GM21381 (cell line): ENCODE measurements at regions not wholly inside any gene's neighbourhood (a gene's known extent, or its start where the extent isn't known, plus 50 kb on each side); places are given as distances from the start of the nearest gene placed in this dataset.

Source experiments
- ATAC-seq: cut with Tn5 transposase; IDR thresholded peaks from one replicate; pipeline ENCODE4 v1.9.1; 2021; ENCODE audit warnings: mild to moderate bottlenecking, moderate library complexity; ENCODE audit not compliant: unreplicated experiment

DNA sequence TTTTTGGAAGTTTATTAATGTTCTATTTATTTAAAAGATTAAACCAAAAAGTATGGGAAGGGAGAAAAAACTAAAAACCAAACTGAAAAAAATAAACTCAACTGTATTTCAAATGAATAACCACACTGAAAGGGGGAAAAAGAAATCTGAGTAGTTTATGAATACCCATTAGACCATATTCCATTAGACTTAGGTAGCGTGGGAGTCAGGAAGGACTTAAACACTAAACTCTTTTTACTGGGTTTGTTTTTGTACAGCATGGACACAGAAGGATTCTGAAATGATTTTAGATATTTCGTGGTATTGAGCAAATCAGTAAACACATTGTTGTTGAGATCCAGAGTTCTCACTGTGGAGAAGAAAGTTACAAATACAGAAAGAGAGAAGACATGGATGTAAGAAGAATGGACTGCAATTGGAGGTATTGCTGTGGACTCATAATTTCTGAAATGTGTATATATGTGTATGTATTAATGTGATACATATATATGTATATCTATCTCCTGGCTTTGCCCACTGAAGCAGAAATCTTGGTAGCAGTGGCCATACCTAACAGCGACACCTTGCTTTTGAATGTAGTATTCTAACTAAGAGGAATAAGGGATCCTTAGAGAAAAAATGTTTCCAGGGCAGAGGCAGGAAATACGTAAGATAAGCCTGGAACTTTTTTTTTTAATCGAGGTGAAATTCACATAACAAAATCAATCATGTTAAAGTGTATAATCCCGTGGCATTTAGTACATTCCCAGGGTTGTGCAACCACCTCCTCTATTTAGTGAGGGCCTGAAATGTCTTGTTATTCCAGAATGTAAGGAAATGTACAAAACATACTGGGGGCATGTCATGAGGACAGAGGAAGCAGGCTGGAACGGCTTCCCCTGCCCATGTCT, 228.8 kb downstream of the SMARCA2 start:
- no peak for ATAC-seq

- ATAC-seq, result no peak
These were observed 232.2 kb downstream of the SMARCA2 start for GRCh38 chr9:2247340-2247739.

DNA sequence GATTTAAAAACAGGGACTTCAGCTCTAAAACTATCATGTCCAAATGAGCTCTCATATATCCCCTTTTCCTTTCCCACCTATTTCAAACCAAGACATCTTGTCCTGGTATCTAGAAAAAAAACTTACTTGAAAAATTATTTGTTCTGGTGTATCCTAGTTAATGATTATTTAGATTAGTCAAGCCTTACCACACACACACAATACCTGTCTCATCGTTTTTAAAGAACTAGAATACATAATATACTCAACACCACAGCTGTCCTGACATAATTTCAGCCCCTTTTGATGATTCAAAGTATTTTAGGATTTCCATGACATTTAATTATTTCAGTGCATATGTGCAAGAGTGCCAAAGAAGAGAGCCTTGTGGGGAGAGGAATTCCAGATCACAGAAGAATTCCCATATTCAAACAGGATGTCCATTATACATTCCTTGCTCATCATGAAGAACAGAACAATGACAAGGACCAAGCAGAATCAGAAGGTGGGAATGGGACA, 233.7 kb downstream of the SMARCA2 start:
- no peak for ATAC-seq

- no peak for ATAC-seq
These were observed 238.8 kb downstream of the SMARCA2 start for GRCh38 chr9:2253636-2254580.

DNA sequence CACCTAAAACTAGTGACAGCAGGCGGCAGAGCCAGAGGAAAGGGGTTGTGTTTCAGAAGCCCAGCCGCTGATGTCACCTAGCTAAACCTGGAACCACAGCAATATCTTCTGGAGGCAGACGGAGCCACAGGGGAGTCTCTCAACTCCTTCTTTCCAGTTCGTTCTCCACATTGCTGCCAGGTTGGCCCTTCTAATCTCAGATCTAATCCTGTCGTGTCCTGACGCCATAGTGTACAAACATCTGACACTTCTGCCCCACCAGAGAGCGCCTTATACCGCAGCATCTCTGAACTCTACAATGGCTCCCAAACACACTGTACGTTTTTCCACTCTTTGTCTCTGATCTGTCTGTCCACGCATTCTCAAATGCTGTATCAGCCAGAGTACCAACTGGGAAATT, 240.0 kb downstream of the SMARCA2 start:
- ATAC-seq, result no peak

- ATAC-seq, result no peak
These were observed 242.2 kb downstream of the SMARCA2 start for GRCh38 chr9:2257248-2257929.

DNA sequence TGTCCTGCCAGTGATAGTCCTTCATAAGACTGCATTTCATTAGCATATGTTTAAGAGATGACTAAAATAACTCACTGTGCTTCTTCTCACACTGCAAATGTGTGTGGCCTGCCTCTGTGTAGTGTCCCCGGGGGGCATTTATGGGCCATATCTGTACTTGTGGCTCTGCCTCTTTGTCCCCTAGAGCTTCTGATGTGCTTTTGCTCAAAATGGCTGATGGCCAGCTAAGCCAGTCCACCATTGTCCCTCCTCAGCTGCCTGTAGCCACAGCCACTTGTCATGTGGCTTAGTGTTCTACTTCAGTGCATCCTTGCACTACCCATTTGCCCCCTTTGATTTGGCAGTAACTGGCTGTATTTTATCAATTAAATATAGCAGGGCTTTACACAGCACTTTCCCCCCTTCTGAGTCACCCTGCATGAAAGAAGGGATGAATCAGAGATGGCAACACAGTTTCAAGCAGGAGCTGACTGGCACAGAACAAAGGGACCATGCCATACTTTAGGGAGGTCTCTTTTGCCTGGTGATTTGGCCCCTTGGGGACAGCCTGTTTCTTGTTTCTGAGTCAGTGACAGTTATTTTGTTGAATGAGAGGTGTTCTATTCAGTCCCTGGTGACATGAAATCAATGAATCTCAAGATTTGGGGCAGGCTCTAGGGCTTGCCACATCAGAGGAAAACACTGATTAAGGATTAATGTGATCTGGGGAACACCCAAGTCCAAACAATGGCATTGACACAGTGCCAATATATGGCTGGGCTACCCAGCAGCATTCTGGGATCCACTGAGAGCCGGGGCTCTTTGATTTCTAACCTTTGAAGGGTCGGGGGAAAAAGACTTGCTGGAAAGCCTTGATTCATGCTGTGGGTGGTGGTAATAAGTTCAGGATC, 245.5 kb downstream of the SMARCA2 start:
- no peak for ATAC-seq

GRCh38 chr9:2261421-2262103, 246.4 kb downstream of the SMARCA2 start:
- ATAC-seq, result no peak

DNA sequence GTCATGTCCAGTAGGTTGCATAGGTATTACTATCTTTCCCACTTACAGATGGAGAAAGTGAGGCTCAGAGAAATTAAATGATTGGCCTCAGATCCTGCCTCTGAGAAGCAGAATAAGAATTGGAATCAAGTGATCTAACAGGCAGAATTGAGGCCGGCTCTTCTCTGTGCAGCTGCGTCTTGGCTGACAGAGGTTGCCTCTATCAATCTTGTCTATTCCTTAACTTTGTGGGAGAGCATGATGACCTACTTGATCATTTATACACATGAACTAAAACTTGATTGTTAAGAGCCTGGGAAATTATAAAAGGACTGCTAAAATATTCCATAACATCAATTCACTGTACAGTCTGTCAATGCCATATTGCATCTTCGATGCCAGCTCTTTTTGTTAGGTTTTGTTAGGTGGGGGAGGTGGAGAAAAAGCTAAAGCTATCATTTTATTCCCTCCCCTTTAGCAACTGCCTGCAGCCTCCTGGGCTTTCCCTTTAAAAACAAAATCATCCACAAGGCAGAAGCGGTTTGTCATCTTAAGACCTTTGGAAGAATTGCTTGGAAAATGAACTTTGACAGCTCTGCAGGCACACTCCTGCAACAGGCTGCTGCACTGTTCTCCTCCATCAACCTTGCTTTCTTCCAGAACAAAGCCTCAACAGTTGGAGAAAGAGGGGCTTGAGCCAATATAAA, 247.4 kb downstream of the SMARCA2 start:
- no peak for ATAC-seq

GRCh38 chr9:2263111-2263510, 248.0 kb downstream of the SMARCA2 start:
- no peak for ATAC-seq

GRCh38 chr9:2263665-2264064, 248.5 kb downstream of the SMARCA2 start:
- no peak for ATAC-seq

DNA sequence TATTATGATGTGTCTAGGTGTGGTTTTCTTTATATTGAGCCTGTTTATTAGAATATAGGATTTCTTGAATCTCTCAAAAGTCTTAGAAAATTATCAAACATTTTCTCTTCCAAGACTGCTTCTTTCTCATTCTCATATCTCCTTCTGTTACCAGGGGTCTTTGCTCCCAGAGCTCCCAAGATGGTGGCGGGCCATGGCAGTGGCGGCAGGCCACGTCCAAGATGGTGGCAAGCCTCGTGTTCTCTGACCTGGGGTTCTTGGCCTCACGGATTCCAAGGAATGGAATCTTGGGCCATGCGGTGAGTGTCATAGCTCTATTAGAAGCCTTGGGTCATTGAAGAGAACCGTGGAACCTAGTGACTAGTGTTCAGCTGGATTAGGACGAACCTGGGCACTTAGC, 248.9 kb downstream of the SMARCA2 start:
- ATAC-seq, result no peak

DNA sequence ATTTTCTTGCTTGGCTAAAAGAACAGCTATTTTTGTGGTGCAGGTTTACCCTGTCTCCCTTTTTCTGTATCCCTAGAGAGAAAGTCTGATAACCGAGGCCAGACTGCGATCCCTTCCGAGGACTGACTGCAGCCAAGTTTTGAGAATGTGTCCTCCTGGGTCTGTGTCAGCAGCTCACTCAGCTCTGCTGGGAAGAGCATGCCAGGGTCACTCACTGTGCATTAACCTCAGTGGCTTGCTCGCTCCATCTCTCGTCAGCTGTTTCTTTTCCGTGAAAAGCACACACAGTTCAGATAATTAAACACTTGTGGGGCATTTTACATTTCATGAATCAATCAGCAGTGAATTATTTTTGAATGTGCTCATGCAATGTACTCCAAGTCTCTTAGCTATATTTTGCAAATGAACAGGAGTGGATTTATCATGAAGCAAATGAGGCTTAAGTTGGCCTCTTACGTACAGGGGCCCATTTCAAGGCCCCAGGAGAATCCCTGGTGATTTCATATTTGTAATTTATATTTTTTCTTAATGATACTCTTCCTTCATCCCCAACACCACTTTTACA, 252.1 kb downstream of the SMARCA2 start:
- ATAC-seq, result no peak

- no peak for ATAC-seq
These were observed 254.6 kb downstream of the SMARCA2 start for GRCh38 chr9:2269778-2270177.

DNA sequence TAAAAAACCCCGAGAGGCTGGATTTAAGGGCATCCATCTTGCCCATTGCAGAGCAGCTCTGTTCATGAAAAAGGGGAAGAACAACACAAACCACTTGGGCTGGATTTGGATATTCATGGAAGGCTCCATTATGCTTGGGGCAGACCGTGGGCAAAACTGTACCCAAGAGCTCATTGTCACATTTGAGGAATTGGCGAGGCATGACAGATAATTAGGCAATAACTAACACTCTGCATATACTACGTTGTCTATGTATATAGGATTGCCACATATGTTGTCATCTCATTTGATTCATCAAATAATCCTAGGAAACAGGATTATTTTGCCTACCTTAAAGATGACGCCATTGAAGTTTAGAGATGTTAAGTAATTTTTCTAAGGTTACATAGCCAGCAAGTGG, 255.4 kb downstream of the SMARCA2 start:
- ATAC-seq, result no peak

- ATAC-seq, result peak; percentile 82
These were observed 256.3 kb downstream of the SMARCA2 start for GRCh38 chr9:2271426-2271825.

- no peak for ATAC-seq
These were observed 259.6 kb downstream of the SMARCA2 start for GRCh38 chr9:2274762-2275161.

GRCh38 chr9:2276296-2276695, 261.1 kb downstream of the SMARCA2 start:
- no peak for ATAC-seq
